ENCODE measurements at regions not wholly inside any gene's neighbourhood (a gene's known extent, or its start where the extent isn't known, plus 50 kb on each side); places are given as distances from the start of the nearest gene placed in this dataset.
"Not testable (repeated sequence)": the region's sequence is repeated elsewhere in the genome, so short reads cannot be mapped to it uniquely, and the experiment has no call there.

DNA sequence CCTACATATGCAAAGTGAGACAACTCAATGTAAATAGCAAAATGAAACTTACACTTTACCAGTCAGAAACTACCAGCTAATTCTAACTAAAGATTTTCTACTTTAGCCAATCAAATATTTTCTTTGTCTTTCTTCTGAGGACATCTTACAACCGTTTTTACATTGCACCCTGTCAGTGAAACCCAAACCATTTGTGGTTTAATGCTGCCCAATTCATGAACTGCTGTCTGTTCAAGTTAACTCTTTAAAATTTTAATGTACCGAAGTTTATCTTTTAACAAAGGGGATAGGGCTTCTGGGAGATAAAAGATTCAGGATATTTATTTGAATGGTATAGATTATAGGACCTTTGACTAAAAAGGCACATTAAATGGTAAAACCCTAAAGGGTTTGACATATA, 121.3 kb upstream of the HDDC2 start:
- DNase-seq (ENCODE audit: low read depth), result no peak

DNA sequence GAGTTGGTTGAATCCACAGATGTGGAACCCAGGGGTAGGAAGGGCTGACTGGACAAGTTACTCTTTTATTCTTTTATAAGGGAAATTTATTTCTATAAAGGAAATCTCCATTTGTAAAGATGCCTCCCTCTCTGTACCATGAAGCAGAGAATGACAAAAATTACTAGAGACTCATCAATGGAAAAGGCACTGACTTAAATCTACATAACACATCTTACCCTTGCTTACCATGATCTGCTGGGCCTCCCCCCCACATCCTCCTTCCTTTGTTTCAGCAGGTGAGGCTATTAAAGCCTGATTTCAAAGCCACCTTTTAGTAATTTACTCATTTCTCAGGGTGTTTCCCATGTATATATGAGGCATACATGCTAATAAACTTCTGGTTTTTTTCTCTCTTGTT, 130.2 kb upstream of the HDDC2 start:
- no peak for DNase-seq (ENCODE audit: low read depth)

DNA sequence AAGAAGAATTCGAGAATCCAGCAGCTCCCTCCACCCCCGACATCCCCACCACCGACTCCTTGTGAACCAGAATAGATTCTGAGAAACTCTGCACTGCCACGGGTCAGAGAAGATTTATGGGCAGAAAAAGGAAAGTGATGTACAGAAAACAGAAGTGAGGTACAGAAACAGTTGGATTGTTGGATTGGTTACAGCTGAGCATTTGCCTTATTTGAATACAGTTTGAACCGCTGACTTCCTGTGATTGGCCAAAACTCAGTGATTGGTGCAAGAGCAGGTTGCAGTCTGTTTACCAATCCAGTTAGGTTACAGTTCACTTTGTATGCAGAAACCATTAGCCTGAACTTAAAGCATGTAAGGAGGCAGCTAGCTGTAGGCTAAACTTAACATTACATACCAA, 131.2 kb upstream of the HDDC2 start:
- no peak for DNase-seq (ENCODE audit: low read depth)

DNA sequence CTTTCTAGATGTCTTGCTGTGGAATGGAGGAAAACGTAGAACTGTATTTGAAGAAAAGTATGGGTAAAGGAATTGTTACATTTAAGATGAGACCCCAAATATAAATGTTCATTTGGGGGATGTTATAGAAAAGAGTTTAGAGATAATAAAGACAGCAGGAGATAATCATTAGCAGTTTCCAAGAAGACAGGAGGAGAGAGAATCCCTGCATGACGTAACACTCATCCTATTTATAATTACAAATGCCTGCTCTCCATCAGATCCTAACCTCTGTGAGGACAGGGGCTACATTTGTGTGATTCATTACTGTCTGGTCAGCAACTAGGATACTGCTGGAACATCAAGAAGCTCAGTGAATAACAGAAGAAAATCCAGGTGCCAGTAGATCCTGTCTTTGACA, 133.0 kb upstream of the HDDC2 start:
- no peak for DNase-seq (ENCODE audit: low read depth)

DNA sequence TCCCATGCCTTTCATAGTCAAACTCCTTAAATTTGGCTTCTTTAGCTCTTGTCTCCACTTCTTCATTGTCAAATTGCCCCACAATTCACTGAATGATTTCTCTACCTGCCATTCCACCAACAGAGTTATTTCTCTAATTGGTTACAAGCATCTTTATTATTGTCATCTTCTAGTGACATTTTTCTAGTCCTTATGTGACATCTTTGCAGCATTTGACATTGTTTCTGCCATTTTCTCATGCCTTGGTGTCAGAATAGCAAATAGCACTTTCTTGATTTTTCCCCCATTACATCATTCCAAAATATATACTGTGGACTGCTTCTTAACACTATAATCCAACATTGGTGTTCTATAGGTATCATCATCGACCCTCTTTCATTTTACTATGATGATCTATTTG, 137.7 kb upstream of the HDDC2 start:
- no peak for DNase-seq (ENCODE audit: low read depth)

DNA sequence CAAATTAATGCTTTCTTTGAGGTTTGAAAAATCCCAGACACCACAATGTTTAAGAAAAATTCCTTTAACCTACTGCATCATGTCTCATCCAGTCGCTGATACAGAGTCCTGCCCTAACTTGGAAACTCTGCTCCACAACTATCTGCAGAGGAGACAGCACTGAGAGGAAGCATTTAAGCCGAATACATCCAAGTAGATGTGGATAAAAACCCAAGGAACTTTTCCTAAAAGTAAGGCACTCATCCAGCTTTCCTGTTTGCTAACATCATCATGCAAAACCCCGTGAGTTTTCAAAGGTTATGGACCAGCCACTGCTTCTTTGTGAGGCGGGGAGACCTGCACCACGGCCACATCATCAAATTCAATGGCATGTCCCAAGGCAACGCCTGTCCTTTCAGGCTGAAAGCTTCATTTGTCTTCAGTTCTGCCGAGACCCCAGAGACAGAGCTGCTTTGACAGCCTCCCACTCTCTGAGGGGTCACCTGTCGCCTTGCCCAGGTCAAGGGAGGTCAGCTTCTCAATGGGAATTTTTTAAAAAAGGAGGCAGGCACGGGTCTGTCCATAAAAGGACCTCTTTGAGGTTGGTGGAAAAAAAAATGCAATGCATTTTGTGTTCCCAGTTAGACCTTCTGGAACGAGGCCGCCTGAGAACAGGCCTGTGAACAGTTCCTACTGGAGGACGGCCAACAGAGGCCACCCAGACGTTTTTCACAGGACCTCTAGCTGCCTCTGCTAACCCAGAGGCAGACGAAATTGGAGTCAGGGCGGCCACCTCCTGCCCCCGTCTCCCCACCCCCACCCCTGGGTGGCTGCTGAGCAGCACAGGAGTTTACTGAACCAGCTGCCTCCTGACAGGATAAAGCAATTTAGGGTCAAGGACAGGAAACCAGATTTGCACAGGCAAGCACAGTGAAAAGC, 142.5 kb upstream of the HDDC2 start:
- no peak for DNase-seq (ENCODE audit: low read depth)

DNA sequence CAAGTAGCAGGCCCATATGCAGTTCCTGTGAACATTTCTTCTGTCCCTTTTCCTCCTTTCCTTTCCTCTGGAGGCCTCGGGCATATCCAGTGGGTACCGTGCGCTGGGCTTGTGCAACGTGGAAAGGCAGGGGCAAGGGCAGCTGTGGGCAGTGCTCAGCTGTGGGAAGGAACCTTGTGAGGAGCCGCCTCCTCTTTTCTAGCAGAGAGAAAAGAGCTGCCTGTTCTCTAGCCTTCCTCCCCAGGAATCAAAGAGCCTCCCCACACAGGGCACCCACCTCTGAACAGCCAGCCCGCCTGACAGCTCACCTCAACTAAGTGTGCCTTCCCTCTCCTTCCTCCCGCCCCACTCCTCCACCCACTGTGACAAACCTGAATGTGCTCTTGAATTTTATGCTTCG, 143.3 kb upstream of the HDDC2 start:
- no peak for DNase-seq (ENCODE audit: low read depth)

DNA sequence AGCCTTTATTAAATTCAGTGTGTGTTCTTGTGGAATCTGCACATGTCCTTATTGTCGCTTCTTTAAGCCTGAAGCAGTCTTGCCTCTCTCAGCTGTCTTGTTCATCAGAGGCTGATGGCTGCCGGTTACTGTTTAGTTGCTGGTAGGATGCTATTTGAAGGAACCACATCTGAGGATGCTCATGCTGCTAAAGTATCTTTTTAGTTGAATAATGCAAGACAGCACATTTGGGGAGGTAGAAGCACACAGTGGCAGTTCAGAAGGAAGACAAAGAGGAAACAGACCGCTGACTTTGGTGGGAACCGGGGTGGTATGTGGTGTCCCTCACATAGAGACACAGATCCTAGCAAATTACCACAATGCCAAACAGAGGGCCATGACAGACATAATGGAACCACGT, 144.2 kb upstream of the HDDC2 start:
- no peak for DNase-seq (ENCODE audit: low read depth)

DNA sequence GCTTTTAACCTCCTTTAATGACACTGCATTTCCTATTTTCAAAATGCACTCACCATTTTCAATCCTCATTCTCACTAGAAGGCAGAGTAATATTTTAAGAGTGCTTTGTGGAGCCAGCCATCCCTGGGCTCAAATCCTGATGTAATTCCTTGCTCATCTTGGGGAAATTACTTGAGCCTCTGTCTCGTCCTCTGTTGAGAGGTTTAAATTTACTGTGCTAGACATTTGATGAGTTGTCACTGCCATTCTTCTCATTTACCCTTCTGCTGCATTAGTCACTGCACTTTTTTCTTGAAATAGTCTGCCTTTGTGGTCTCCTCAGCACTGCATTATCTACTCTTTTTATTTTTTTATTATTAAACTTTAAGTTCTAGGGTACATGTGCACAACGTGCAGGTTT, 150.0 kb upstream of the HDDC2 start:
- DNase-seq (ENCODE audit: low read depth), result no peak

DNA sequence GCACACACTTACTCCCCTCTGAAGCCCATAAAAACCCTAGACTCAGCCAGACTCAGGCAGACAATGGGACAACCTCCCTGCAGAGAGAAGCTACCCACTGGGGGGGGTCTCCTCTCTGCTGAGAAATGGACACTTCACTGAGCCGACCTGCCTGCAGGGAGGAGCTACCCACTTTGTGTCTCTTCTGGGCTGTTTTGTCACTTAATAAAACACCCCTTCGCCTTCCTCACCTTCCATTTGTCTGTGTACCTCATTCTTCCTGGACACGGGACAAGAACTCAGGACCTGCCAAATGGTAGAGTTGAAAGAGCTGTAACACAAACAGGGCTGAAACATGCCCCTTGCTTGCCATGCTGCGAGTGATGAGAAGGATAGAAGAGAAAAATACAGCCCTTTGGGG, 151.7 kb upstream of the HDDC2 start:
- DNase-seq (ENCODE audit: low read depth), result no peak

DNA sequence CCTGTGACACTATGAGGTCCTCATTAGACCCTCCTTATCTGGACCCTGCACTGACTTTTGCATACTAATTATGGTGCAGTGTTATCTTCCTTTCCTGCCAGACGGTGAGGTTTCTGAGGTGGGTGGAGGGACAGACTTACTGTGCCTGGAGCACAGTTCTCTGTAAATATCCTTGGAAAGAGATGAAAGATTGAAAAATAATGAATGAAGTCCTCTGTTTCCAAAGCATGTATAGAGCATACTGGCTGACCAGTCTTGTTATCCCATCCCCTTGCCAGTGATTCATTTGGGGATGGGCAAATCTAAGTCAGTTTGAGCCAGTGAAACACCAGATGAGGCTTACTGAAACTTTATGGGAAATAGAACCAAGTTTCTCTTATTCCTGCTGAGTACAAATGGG, 152.6 kb upstream of the HDDC2 start:
- no peak for DNase-seq (ENCODE audit: low read depth)

DNA sequence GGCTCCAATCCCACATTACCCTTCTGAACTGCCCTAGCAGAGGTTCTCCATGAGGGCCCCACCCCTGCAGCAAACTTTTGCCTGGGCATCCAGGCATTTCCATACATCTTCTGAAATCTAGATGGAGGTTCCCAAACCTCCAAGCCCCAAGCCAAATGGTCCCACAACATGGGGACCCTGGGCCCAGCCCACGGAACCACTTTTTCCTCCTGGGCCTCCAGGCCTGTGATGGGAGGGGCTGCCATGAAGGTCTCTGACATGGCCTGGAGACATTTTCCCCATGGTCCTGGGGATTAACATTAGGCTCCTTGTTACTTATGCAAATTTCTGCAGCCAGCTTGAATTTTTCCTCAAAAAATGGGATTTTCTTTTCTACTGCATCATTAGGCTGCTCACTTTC, 156.7 kb upstream of the HDDC2 start:
- not testable (repeated sequence) for DNase-seq (ENCODE audit: low read depth)

DNA sequence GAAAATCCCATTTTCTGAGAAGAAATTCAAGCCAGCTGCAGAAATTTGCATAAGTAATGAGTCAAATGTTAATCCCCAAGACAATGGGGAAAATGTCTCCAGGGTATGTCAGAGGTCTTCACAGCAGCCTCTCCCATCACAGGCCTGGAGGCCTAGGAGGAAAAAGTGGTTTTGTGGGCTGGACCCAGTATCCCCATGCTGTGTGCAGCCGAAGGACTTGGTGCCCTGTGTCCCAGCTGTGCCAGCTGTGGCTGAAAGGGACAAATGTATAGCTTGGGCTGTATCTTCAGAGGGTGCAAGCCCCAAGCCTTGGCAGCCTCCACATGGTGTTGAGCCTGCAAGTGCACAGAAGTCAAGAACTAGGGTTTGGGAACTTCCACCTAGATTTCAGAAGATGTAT, 163.6 kb upstream of the HDDC2 start:
- DNase-seq (ENCODE audit: low read depth), result not testable (repeated sequence)

DNA sequence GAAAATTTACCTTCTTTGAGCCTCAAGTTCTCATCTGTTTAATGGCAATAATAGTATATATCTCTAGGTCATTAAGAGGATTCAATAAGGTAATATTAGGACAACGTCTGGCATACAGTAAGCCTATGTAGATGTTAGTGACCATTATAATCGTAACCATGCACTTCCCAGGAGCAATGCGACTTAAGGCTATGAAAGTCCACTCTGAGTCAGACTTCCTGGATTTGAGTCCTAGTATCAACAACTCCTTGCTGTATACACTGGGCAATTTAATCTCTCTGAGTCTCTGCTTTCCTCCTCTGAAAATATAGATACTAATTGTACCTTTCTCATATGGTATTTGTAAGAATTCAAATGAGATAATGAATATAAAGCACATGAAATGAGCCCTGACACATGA, 168.1 kb upstream of the HDDC2 start:
- no peak for DNase-seq (ENCODE audit: low read depth)

DNA sequence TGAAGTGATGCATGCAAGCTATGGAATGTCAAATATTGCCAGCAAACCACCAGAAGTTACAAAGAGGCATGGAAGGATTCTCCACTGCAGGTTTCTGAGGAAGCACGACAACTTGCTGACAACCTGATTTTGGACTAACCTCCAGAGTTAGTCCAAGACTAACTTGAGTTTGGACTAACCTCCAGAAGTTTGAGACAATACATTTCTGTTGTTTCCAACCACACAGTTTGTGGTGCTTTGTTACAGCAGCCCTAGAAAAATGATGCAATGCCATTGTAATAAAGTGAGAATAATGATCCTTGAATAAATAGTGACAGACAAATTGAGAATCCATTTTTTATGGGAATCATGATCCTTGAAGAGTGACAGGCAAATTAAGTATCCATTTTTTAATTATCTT, 169.9 kb upstream of the HDDC2 start:
- no peak for DNase-seq (ENCODE audit: low read depth)

DNA sequence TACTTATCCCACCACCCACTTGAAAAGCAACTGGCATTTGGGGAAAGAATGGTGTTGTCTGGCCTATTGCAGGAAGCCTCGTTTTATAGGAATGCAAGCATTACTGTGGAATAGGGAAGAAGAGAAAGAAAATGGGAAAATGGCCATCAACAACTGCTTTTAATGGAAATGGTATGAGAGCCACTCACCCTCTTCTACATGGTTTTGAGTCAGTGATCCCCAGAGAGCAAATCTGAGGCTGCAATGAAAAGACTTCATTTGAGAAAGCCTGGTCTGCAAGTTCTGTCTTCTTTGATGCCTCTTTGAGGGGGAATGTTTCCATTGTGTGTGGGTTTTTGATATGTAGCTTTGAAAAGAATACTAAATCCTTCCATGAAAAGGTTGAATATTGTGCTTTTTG, 172.3 kb upstream of the HDDC2 start:
- DNase-seq (ENCODE audit: low read depth), result no peak

DNA sequence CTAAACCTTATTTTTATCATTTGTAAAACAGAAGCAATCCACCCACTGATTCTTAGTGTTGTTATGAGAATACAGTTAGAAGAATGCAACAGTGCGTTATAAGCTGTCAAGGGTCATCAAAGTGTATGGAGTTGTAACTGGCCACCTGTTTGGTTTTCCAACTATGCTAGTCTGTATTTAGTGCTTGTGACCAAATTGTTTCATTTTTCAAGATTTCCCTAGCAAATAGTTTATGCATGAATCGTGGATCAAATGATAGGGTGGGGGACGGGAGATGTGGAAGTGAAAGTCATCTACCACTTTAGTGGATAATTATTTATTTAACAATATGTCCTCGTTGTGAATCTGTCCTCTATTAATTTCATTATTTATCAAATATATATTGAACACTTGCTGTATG, 175.4 kb upstream of the HDDC2 start:
- DNase-seq (ENCODE audit: low read depth), result peak; percentile 6

DNA sequence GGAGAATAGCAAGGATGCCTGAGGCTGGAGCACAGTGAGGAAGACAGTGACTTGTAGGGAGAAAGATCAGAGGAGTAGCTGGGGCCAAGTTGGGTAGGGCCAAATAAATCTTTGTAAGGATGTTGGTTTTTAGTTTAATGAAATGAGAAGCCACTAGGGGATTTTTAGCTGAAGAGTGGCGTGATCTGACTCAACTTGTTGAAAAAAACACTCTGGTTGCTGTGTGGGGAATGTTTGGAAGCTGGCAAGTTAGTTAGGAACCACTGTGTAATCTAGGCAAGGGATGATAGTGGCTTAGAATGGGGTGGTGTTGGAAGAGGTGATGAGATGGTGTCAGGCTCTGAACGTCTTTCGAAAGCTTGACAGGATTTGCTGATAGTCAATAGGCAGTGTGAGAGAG, 176.1 kb upstream of the HDDC2 start:
- peak; percentile 25 for DNase-seq (ENCODE audit: low read depth)

DNA sequence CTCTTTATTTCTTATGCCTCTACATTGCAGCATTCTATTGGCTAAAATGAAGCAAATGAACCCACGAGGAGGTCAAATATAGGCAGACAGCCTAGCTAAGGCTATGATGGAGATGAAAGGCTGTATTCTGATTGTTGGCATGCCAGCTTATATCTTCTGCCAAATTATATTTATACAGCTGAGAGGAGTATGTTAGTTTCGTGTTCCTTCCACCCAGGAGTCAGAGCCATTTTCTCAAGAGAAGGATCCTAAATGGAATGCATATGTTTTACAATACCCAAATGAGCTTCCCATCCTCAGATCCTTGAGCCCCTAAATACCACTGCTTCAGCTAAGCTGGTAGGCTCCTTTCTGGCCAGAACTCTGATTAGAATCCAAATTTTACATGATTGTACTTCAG, 178.4 kb upstream of the HDDC2 start:
- no peak for DNase-seq (ENCODE audit: low read depth)

DNA sequence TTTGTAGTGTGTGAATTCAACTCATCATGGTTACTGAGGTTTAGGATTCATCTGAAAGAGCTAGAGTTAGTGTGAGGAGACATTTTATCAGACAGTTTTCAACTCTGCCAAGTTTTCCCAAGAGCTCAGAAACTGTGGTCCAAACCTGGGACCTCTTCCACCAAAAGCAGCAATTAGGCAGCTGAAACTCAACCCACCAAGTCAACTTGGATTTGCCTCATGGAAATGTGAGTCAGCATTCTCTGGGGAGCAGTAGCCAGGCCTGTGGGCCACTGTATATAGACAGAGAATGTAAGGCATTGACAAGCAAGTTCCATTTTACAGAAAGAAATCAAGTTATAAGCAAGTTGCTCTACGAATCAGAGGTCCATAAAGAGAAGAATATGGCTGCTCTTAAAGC, 178.8 kb upstream of the HDDC2 start:
- peak; percentile 9 for DNase-seq (ENCODE audit: low read depth)

DNA sequence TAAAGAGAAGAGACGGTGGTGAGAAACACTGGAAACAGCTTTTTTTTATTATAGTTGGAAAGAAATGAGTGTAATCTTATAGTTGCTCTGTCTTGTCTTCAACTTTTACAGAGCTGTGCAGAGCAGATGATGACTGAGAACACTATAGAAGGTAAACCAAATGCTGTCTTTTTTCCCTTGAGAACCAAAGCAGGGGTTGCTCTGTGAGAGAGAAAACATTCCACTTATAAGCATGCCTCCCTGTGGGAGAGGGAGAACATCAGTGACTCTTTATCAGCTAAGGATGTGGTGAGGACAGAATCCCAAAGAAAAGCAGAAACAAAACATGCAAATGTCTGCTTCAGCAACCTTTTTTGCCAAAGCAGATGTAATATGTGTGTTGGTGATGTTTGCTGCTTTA, 179.3 kb upstream of the HDDC2 start:
- no peak for DNase-seq (ENCODE audit: low read depth)

DNA sequence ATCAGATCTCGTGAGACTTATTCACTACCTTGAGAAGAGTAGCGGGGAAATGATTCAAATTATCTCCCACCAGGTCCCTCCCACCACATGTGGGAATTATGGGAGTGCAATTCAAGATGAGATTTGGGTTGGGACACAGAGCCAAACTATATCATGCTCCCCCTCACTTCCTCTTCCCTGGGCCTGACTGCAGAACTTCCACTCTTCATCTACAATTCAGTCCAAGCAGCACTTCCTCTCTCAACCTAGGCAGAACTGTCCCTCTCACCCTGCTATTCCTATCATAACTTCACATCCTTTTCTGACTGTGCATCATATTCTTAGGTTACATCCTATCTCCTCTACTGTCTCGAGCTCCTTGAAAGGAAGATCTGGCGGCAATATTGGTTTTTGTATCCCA, 184.0 kb upstream of the HDDC2 start:
- DNase-seq (ENCODE audit: low read depth), result no peak

DNA sequence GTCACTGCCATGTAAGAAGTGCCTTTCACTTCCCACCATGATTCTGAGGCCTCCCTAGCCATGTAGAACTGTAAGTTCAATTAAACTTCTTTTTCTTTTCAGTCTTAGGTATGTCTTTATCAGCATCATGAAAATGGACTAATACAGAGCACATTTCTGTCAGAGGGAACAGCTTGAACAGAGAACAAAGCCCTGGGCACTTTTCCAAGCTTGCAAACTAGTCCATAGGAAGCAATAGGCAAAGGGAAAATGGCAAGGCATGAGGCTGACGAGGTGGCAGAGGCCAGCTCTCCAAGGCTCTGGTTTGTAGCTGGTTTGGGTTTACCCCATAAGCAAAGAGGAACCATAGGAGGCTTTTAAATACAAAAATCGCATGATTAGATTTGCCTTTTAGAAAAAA, 185.1 kb upstream of the HDDC2 start:
- no peak for DNase-seq (ENCODE audit: low read depth)

Measured in myocyte (in vitro differentiated cells).